Prostate gland (tissue), 2 donors: ENCODE measurements at regions not wholly inside any gene's neighbourhood (a gene's known extent, or its start where the extent isn't known, plus 50 kb on each side); places are given as distances from the start of the nearest gene placed in this dataset.

Experiments
- POLR2A ChIP-seq: fragments of 450-650 bp; IDR thresholded peaks from one replicate; pipeline ENCODE4 v1.6.1; 2016; ENCODE audit warnings: antibody characterized with exemption, mild to moderate bottlenecking
- TF ChIP-seq, protein P1 (sequence below), 4 experiments: fragments of 200-600 bp in 2 of 4; fragments of 450-650 bp in 2 of 4; sonication (generic) in 2 of 4; IDR thresholded peaks; 1 replicate in 3 of 4; 2 replicates in 1 of 4; pipeline ENCODE4 v1.5.1; 2016 to 2019; ENCODE audit warnings: antibody characterized with exemption in 4 of 4, mild to moderate bottlenecking in 2 of 4, moderate library complexity in 2 of 4

DNA sequence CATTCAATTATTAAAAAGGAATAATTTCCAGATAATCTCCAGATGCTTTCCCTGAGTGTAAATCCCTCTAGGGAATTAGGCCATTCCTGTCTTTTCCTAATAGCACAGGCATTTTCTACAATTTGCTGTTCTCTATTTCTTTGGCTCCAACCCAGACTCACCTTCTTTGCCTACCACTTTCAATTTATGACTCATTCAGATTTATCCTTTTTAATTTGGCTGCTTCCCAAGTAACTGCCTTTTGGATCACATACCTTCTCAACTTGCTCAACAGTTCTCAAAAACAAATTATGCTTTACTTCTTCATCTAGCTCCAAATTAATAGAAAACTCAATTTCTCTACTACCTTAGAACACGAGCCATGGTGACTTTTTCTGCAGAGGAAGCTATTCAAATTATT lies 1166.3 kb upstream of the PCDH7 start:
- TF ChIP-seq, protein P1, sequence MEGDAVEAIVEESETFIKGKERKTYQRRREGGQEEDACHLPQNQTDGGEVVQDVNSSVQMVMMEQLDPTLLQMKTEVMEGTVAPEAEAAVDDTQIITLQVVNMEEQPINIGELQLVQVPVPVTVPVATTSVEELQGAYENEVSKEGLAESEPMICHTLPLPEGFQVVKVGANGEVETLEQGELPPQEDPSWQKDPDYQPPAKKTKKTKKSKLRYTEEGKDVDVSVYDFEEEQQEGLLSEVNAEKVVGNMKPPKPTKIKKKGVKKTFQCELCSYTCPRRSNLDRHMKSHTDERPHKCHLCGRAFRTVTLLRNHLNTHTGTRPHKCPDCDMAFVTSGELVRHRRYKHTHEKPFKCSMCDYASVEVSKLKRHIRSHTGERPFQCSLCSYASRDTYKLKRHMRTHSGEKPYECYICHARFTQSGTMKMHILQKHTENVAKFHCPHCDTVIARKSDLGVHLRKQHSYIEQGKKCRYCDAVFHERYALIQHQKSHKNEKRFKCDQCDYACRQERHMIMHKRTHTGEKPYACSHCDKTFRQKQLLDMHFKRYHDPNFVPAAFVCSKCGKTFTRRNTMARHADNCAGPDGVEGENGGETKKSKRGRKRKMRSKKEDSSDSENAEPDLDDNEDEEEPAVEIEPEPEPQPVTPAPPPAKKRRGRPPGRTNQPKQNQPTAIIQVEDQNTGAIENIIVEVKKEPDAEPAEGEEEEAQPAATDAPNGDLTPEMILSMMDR (IDR thresholded peaks at IDR 0.05): no peak
- no peak for TF ChIP-seq POLR2A
